Esophagus mucosa (tissue), 1 donor: ENCODE measurements at regions not wholly inside any gene's neighbourhood (a gene's known extent, or its start where the extent isn't known, plus 50 kb on each side); places are given as distances from the start of the nearest gene placed in this dataset.
"Not testable (repeated sequence)": the region's sequence is repeated elsewhere in the genome, so short reads cannot be mapped to it uniquely, and the experiment has no call there.

Experiments used
- ATAC-seq: fragments of 200-7000 bp; cut with Tn5 transposase; one replicate; pipeline ENCODE4 v1.9.1; 2020
- donor health status: DM: yes; HTN: yes; CAD: no.

DNA sequence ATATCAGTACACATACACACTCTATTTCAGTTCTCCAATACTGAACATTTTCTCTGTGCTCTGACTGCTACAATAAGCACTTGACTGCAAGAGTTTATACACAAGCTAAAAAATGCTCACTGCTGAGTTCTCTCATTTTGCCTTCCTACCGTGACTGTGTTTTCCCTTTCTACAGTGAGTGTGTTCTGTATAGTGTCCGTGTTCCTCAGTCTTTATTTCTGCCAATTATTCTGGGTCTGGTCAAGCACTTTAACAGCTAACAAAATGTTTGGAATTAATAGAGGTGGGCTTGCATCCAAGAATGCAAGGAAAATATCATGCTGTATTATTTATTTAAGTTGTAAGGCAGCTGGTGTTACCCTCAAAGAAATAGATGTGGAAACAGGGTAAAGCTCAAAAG, 217.0 kb upstream of the NREP start:
- ATAC-seq, result no peak

DNA sequence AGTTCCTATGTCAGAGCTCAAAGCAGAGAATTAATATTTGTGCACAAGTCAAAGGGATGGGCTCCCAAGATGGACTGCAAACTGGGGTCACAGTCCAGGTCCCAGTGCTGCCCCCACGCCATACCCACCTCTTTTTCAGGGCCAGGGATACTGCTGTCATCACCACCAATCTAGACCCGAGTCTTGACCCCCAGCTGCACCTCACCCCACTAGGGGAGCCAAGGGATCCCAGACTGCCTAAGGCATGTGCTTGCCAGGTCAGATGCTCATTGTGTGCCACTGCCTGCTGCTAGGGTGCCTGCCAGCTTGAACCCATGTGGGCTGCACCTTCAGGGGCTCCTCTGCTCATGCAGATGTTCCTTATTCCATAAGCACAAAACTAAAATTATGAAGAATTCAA, 215.6 kb upstream of the NREP start:
- no peak for ATAC-seq

DNA sequence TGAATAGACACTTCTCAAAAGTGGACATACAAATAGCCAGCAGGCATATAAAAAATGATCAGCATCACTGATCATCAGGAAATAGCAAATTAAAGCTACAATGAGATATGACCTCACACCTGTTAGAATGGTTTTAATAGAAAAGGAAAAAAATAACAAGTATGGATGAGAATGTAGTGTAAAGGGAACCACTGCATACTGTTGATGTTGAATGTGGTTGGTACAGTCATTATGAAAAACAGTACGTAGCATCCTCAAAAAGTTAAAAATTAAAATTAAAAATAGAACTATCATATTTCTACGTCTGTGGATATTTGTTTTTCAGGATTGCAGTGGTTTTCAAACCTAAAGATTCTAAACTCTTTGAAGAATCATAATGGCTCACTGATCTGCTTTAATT, 215.1 kb upstream of the NREP start:
- no peak for ATAC-seq

DNA sequence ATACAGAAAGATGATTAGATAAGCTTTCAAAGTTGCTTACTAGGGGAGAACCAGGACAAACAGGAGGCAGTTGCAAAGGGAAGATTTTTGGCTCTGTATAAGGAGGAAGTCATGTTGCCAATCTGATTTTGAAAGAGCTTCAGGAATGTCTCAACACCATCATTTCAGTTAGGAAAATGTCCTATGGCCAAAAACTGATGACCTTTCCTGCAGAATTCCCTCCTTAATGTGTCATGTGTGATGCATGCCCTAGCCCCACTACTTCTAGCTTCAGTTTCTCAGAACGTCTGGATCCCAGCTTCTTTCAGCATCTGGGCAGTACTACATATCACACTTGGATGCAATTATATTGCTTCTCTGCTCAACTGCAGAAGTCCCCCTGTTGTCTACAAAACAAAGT, 211.5 kb upstream of the NREP start:
- no peak for ATAC-seq

DNA sequence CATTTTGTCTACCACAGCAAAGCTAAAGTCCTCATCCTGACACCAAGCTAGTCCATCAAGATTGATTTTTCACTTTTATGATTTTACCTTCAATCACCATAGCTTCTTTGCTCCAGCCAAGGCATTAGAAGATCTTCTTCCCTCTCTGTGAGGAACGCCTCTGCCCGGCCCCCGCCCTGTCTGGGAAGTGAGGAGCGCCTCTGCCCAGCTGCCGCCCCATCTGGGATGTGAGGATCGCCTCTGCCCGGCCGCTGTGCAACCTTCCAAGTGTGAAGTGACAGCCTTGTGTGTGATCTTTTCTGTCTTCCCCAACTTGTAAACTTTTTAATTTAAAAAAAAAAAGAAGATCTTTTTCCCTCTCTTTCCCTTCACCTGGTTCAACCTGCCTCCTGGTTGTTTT, 210.5 kb upstream of the NREP start:
- ATAC-seq, result no peak

DNA sequence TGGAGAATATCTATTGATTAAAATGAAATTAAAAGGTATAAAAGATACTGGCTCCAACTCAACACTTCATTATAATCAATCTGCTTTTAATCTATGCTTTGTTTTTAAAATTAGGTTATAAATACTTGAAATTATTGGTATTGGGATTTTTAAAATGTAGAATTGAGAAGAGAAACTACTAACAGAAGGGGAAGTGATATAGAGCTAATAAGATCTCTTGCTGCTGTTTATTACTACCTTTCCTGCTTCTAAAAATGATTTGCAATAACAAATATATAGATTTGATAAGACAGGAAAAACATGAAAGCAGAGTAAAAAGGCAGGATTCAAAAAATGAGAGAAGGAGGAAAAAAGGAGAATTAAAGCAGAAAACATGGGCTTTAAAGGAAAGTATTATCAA, 209.3 kb upstream of the NREP start:
- no peak for ATAC-seq

DNA sequence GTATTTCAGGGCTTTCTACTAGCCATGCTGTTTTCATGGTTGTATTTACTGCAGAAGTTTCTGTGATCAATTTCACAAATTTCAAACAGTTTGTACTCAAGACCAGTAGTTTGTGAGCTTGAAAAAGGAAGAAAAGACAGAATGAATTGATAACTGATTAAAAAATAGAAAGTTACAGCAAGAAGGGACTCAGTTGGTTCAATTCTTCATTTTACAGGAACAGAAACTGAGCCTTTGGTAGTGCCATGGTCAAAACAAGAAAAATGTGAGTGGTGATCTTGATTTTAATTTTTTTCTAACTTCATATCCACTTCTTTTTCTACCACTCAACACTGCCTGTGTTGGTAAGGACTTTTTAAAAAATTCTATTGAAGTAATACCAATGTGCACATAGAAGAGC, 206.6 kb upstream of the NREP start:
- ATAC-seq, result no peak

DNA sequence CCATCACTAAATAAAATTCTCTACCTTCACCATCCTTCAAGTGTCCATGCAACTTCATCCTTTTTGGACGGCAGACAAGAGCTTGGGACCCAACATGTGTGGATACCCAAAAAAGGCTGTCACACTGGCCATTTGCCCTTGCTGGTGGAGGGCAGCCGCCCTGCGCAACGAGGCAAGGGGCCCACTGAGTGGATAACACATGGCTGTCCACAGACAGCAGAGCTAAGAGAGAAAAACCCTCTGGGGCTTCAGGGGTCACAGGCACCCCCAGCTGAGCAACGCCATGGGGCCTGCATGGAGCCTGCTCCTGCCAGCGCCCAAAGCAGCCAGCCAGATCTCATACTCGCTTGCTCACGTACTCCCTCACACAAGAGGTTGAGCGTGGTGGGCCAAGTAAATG, 205.9 kb upstream of the NREP start:
- no peak for ATAC-seq

DNA sequence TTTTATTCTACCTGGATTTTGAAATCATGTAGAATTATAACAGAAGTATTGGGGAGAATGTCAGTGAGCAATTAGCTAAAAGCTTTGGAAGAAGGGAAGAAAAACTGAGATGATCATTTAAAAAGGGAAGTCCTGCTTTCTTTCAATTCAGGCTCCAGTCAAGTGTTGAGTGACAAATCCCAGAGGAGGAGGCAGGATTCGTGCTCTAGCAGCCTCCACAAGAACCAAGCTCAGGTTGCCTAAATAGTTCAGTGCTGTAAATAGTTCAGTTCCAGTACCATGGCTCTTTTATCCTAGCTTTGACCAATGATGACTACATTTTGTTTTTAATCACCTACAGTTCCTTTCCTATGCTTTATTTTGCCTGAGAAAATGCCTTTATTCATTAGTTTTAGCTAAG, 204.9 kb upstream of the NREP start:
- no peak for ATAC-seq

DNA sequence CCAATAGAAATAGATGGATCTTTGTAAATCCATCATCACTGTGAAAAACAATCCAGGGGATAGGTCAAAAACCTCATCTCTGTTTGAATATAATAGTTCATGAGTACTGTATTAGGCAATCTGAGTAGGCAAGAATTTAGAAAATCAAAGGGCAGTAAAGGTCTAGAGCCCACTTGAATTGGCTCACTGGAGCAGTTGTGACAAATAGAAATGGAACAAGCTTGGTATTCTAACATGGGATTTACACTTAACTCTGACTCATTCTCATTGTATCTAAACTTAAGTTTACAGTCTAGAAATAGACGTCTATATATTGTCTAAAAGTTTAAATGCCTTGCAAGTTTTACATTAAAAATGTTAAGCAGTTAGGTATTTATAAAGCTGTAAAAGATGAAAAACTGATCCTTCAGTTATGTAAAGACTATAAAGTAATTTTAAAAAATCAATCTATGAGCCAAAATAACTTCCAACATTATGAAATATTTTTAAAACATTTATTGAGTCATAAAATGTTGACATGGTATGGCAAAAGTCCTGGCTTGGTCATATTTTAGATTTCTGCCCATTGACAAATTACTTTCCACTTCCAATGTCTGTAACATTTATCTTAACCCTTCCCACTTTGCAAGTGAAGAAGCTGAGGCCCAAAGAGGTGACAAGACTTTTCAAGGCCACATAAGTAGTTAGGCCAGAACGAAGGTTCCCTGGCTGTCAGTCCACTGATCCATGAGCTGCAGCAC, 203.7 kb upstream of the NREP start:
- ATAC-seq, result no peak

DNA sequence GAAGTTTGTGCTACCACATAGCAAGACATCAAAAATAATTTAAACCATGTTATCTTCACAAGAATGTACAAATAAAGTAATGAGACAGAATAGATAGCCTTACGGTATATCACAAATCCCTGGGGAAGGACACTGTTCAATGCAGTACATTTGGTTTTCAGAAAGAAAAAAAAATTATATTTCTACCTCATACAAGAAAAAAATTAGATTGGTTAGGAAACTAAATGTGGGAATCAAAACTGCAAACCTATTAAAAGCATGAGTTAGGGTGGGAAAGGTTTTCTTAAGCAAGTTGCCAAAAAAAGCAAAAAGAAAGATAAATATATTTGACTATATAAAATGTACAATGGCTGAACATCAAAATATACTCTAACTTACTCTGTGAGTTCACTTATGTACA, 201.9 kb upstream of the NREP start:
- no peak for ATAC-seq

DNA sequence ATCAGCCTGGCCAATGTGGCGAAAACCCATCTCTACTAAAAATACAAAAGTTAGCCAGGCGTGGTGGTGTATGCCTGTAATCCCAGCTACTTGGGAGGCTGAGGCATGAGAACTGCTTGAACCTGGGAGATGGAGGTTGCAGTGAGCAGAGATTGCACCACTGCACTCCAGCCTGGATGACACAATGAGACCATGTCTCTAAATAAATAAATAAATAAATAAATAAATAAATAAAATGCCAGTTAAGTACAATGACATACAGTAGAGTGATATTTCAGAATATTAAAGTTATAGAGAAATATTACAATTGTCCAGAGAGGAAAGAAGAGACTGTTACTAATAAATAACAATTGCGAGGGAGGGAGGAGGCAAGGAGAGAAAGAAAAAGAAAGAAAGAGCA, 199.8 kb upstream of the NREP start:
- ATAC-seq, result not testable (repeated sequence)

DNA sequence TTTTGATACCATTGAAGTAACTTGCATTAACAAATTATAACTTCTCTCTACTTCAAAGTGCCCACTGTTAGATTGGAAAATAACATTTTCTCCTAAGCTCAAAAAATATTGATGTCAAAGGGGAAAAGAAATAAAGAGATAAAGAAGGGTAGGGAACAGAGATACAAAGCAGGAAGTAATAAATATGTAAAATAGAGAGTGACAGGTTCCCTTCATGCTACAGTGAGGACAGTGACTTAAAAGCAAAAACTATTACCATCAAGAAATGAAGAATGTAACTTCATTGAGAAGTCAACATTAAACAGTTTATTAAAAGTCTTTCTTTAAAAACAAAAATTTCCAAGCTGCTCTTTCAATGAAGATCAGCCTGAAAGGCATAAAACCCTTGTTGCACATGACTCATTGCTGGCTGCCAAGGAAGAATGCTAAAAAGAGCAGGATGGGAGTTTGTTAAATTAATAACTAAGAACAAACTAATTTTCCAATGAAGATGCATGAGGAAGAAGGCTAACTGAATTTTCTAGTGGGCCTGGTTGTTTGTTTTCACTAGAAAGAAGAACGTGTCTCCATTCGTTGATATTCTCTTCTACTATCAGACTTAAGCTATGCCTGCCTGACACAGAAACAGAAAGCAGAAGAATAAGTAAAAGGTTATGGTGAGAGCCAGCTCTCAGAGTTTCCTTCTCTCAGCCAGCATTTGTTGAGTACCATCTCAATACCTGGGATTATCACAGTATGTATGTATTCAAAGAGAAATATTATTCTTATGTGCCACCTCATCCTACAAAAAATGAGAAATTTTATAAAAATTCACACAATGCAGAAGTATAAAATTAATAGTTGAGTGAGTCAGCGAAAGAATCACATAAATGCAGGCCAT, 197.8 kb upstream of the NREP start:
- ATAC-seq, result no peak

DNA sequence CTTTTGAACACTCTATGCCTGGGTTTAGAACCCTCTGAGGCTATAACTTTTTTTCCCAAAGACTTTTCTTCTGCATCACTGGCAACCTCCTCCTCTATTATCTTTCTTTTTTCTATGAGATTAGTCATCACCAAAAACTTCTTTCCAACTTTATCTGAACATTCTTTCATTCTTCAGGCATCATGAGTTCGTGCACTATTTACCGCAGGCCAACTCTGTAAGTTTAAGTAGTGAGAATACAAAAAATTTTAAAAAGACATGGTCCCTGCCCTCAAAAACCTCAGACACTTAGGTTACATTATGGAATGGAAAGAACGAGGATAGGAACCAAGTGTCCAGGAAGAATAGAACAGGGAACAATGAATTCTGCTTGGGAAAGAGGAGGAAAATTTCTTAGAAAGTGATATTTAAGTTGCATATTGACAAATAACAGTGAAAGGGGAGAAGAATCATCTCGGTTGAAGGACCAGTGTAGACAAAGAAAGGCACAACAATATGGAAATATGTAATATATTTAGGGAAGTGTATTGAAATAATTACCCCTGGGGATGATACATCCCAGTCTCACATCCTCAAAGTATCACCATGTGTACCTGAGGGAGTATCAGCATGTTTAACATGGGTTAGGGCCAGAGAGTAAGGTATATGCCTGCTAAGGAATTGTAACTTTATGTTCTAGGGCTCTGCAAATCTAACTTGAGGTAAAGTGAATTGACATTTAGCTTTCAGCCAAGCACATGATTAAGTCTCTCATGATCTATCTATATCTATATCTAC, 196.5 kb upstream of the NREP start:
- ATAC-seq, result no peak

DNA sequence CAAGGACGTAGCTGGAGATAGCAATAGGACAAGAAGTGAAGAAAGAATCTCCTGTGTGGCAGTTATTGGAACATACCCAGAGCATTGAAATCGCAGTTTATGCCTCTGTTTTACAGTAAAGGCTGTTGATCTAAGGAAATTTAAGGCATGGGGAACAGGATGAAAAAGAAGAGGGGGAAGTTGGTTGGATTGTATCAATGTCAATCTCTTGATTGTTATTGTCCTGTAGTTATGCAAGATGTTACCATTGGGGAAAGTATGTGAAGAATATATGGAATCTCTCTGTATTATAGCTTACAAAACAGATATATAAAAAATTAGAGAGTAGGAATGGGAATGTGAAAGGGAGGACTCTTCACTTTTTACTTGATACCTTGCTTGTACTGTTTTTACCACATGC, 195.6 kb upstream of the NREP start:
- no peak for ATAC-seq

DNA sequence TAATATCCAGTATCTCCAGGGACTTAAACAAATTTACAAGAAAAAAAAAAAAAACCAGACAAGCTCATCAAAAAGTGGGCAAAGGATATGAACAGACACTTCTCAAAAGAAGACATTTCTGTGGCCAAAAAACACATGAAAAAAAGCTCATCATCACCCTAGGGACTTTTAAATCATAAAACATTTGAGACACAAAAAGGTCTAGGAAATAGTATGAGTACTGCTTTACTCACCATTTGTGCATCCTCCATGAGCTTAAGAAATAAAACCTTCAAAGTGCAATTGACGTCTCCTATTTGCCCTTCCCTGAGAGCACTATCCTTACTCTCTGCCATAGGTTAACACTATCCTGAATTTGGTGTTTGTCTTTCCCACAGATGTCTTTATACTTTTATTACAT, 193.7 kb upstream of the NREP start:
- no peak for ATAC-seq

DNA sequence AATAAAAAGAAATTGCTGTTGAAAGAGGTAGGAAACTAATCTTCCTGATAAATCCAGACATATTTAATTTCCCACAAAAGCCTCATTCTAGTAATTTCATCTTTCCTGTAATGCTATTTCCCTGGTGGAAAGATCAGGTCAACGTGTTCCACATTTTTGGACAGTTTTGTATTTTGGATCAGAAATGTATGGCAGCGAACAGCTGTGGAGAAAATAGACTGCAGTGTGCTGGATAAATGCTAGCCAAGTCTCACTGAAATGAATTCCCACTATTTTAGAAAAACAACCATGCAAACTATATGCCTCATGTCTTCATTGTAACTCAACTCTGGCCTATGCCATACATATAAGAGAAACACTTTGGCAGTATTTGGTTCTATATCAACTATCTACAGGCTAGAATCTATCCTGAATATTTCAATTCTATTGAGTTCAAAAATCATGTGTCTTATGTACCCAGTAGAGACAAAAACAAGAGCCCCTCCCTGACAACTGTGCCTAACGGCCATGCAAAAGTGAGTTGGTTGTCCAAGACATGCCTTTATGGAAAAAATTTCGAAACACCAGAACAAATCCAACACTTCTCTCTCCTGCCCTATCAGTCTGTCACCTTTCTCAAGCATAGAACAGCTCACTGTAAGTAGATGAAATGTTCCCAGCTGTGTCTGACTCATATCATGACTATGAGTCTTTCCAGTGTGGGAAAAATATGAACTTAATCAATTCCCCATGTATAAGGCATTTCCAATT, 191.3 kb upstream of the NREP start:
- no peak for ATAC-seq

DNA sequence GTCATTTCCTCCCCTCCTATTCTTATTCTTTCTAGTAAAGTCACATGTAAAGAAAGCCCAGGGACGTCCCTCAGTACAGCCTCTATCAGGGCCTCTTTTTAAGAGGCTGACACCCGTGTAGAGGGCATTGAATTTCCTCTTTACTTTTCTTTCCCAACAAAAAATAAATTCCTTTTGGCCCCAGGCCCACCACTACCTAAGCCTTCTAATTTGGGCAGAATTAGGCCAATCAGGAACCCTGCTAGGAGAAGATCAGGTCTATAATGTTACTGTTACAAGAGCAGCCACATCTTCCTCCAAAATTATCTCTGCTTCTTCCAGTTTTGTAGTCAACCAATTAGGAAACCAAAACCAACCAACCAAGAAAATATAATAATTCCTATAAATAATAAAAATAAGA, 189.6 kb upstream of the NREP start:
- no peak for ATAC-seq

DNA sequence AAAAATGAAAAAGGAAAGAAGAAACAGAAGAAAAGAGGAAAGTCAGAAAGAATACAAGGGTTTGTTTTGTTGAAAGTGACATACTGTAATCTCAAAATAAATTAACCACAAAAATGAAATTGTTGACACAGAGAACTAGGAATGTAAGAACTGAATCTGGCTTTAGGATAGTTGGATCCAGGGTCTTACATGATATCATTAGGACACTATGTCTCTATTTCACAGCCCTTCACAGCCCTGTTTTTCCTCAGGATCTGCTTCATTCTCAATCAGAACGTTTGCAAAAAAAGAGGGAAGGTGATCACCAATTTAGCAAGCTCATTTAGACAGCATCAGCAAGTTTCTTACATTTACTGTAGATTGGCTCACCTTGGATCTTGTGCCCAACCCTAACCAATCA, 188.5 kb upstream of the NREP start:
- ATAC-seq, result no peak

DNA sequence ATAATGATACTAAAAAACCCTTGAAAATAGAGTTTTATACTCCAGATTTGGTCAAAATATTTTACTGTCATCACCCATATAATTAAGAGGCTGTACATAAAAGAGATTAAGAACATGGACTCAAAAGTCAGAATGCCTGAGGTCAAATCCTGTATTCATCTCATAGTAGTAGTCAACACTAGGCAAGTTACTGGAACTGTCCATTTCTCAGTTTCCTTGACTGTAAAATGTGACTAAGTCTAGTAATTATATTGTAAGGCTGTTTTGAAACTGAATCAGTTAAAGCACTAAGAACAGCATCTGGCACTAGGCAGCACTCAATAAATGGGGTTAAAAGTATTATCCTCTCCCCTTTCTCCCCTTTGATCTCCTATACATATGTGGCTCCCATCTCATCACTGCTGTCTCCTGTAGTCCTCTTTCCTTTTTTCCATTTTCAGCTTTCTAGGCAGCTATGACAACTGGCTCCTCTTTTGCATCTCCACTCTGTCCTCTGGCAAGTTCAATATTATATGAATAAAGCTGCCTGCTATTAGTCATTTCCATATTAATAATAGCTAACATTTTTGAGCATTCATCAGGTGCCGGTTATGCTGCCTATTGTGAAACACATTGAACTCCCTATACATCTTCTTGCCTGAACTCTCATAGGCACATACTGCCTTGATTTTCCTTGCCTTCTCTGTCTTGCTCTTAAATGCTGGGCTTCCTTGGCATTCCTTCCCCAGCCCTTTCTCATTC, 185.8 kb upstream of the NREP start:
- peak; percentile 67 for ATAC-seq

DNA sequence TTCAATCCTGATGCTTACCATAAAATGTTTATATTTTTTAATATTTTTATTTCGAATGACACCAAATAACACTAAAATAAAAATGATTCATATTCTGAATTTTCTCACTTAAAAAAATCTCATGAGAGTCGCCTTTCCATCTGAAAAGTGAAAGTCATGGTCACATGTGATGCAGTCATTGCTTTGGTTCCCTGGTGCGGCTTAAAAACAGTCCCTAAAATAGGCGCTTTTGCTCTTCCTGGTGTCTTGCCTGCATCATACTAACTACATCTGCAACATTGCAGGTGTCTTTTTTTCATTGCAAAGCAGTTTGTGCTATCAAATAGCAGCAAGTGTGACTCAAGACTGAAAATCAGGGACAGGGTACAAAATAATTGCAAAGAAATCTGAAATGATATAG, 185.2 kb upstream of the NREP start:
- ATAC-seq, result no peak

DNA sequence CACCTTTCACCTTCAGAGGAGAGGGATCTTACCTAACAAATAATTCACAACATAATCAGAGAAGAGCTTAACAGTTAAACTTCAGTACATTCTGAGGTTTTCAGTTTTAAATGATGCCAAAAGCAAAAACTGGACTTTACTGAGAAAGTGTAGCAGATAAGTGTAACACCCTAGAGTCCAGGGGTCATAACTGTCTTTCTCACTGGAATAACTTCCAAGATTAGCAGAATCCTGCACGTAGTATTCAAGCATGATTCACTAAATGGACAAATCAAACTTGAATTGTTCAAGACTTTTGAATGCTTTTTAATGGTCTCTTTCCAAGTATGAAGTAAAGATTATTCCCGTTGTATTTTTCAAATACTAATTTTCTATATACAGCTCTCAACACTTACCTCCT, 180.1 kb upstream of the NREP start:
- ATAC-seq, result no peak
